Left hindlimb (tissue), 1 donor: ENCODE measurements at regions not wholly inside any gene's neighbourhood (a gene's known extent, or its start where the extent isn't known, plus 50 kb on each side); places are given as distances from the start of the nearest gene placed in this dataset.
A peak's percentile ranks its signal among the peaks of the same experiment; 100 is the strongest.

Source experiments
- DNase-seq: peaks from one replicate; pipeline ENCODE4 v3.0.0-alpha.2; 2018

DNA sequence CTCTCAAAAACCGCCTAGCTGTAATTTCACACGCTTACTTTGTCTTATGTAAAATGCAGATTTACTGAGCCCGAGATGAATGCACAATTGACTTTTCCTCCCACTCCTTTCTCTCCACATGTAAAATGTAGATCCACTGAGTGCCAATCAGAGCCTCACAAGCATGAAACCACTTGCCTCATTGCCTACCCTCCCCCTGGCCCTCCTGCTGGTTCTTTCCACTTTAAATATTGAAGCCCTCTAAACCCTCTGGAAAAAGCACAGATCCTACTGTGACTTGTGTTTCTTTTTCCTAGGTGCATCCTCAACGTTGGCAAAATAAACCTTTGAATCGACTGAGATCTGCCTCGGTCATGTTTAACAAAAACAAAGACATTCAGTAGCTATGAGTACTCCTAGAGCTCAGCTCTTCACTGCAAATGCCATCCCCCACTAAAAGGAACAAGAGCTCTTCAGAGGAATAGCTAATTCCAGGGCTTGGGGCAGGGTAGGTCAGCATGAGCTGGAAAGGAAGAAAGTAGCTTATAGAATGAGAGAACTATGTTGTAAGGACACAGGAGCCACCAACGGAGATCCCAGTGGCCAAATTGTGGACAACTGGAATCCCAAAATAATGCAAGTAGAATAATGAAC lies 365.5 kb upstream of the RUNX1 start:
- no peak for DNase-seq

- DNase-seq, result no peak
Measured at GRCh38 chr21:35414056-35414455, 365.0 kb upstream of the RUNX1 start.

DNA sequence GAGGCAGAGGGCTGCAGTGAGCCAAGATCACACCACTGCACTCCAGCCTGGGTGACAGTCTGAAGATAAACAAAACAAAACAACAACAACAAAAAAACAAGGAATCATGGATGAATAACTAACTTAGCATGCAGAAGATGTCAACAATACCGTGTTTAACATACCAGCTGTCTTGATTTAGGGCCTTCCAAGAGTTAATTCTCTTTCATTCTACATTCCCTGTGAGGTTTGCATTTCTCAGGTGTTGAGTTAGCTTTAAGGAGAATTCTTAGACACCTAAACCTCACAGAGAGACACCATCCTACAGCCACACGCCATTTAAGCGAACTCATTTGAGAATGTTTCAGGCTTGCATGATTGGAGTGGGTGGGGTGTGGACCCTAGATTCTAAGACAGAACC lies 363.1 kb upstream of the RUNX1 start:
- DNase-seq, result no peak

DNA sequence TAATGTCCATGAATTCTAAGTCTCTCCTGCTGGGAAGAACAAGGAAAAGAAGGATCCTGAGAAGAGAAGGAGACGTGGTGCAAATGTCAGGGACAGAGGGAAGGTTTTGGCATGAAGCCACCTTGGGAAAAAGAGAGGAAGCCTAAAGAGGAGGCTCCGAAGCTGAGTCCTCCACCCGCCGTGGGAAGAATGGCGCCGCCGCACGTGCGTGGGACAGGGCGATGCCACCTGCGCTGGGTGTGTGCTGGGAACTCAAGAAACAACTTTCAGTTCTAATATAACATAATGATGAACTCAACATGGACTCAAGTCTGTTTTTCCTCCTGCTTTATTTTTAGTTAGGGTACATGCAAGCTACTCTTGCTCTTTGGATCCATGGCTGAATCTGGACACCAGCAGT lies 362.3 kb upstream of the RUNX1 start:
- no peak for DNase-seq

DNA sequence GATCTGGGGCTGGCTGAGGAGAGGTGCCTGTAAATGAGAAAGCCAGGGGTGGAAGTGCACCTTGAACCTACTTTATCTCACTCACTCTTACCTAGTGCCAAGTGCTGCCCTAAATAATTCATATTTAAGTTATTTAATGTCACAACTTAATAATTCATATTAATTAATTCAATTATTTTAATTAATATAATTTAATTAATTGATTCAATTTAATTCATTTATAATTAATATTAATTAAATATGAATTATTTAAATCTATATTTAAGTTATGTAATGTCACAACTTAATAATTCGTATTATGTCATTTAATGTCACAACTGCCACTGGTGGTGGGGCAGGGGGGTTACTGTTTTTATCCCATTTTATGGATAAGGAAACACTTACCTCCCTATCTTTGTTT lies 361.6 kb upstream of the RUNX1 start:
- DNase-seq, result no peak

GRCh38 chr21:35410123-35410522 lies 361.0 kb upstream of the RUNX1 start:
- DNase-seq, result no peak

DNA sequence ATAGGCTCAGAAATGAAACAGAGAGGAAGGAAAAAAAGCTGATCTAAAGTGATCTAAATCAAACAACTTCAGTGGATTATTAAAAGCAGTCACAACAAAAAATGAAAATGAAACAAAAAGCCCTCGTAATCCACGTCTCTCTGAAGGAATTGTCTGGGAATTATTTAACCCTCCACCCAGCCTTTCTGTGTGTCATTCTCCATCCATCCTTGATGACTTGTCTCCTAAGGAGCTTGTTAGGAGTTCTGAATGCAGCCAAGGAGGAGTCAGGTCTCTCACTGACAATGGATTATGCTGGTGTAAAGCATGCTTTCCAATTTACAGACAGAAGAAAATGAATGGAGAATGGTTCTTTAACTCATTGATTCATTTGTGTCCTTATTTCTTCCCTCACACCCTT lies 359.3 kb upstream of the RUNX1 start:
- DNase-seq, result no peak

DNA sequence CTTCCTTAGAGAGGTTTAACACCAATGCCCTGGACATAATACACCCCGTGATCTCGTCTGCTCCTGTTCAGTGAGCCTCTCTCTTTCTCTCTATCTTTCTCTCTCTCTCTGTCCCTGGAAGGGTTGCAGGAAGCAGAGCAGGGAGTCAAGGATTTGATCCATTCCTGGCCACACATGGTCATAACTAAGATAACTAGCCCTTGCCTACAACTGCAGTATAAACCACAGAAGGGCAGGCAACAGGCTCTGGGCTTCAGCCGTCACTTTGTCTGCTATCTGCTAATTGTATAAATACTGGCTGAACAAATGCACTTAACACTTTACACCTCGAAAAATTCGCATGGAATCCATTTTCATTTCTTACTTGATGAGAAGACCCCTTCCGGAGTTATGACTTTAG lies 357.5 kb upstream of the RUNX1 start:
- no peak for DNase-seq

DNA sequence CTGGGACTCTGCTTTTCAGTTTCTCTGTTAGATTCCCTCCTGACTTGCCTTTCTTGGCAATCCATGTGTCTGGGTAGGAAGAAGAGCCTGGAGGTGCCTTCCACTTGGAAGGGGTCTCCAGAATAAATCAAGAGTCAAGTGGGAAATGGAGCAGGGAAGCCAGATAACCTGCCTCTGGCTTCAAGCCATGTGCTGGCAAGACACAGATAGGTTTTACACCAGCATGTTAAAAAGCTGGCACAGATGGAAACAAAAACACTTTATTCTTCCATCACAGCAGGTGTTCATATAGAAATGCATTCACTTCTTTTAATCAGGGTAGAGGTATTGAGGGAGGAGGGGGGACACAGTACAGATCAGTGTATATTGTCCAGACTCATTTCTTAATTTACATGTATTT lies 356.9 kb upstream of the RUNX1 start:
- no peak for DNase-seq

DNA sequence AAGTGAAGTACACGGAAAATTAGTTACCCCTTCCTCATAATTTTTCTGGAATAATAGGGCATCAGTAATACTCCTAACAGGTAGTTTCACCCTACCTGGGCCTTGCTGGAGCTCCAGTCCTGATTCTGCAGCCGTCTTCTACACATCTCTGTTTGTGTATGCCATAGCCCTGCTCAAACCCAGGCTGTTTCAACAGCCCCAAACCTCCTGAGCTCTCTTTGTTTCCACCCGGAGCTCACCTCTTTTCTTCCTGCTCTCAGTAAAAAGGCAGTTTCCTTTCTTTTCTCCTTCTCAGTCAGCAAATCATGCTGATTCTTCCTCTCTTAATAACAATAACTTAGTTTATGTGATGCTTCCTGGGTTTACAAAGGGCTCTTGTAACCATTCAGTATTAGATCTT lies 355.1 kb upstream of the RUNX1 start:
- DNase-seq, result no peak

GRCh38 chr21:35402061-35402460 lies 353.0 kb upstream of the RUNX1 start:
- DNase-seq, result no peak

DNA sequence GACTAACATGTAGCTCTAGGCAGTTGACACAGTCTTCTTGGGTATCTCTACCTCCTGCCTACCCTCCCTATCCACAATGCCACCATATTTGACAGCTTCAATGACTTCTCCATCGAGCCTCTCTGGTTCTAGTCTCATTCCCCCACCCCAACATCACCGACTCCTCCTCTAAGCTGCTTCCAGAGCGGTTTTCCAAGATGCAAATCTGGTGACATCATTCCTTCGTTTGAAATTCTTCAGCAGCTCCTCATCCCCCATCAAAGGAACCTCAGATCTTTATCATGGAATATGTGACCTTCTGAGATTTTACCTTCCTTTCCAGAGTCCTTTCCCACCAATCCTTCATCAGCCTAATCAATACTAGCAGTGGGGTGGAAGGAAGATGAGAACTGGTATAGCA lies 352.4 kb upstream of the RUNX1 start:
- no peak for DNase-seq

- DNase-seq, result no peak
Measured at GRCh38 chr21:35400233-35400939, 351.3 kb upstream of the RUNX1 start.

- DNase-seq, result no peak
Measured at GRCh38 chr21:35399706-35400105, 350.6 kb upstream of the RUNX1 start.

- no peak for DNase-seq
Measured at GRCh38 chr21:35399002-35399530, 350.0 kb upstream of the RUNX1 start.

DNA sequence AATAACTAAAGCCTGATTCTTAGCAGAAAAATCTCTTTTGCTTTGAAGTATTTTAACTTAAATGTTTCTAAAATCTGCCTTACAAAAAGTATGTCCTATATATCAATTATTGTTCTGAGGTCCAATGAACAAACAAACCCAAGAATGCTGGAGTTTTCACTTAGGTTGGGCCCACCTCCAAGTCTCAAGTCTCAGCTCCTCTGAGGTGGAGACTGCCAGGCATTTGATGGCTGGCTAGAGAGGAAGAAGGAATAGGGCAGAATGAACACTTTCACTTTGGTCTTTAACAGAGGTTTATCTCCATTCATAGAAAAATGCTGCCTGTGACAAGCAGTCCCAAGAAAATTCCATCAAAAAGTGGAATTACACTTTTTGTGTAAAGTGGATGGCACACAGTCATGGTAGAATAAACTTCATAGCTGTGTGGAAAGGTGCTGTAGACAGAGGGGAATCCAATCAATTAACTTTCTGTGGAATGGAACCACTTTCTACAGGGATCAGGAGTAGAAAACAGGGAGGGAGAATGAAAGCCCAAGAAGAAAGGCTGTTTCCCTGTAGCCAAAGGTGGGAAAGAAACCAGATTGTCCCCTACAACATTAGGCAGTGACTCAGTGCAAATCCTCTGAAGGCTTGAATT lies 349.4 kb upstream of the RUNX1 start:
- no peak for DNase-seq

DNA sequence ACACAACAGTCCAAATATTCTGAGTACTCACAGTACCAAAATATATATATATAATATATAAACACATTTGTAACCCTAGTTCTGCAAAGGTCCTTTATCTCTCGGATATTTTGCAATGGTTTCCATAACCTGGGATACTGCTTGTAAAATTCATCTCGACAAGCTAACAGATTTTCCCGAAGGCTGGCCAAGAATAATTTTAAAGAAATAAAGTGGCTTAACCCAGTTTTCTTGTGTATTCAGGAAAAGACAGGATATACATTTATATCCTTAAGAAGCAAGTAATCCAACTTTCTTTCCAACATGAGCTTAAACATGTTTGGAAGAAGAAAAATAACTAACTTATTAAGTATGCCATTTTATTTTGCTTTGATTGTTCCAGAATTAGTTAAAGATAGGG lies 348.7 kb upstream of the RUNX1 start:
- no peak for DNase-seq

DNA sequence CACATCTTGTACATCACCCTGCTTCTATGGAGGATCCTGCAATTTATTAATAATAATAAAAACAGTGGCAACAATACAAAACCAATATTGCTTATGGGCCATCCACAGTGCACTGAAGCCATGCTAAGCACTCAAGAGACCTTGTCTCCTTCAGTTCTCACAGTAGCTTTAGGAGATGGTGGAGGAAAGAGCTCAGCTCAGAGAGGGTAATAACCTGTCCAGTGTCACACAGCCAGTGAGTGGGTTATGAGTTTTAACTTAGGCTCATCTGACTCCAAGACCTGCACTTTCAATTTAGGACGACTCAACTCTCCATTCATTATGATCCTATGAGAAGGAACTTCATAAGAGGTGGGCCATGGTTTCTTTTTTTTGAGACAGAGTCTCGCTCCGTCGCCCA lies 347.6 kb upstream of the RUNX1 start:
- no peak for DNase-seq

GRCh38 chr21:35395728-35396127 lies 346.6 kb upstream of the RUNX1 start:
- DNase-seq, result no peak

DNA sequence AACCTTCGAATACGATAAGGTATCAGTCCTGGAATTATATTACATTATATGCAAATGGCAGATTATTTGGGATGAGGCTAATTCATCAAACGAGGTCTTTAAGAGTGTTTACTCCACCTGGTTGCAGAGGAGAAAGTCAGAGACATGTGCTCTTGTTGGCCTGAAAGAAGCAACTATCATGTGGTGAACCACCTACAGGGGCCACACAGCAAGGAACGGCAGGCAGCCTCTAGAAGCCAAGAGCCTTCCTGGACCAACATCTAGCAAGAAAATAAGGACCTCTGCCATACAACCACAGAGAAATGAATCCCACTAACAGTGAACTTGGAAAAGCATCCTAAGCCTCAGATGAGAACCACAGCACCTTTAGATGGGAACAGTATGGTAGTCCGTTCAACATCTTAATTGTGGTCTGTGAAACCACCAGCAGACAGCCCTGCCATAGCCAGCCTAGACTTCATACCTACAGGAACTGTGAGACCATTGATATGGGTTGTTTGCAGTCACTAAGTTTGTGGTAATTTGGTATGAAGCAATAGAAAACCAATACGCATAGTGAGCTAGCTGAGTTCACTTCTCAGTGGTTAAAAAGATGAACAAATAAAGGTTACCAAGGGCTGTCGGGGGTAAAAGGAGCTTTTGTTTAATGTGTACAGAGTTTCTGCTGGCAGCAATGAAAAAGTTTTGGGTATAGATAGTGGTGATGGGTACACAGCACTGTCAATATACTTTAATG lies 345.7 kb upstream of the RUNX1 start:
- DNase-seq, result no peak

- DNase-seq, result no peak
Measured at GRCh38 chr21:35394049-35394448, 344.9 kb upstream of the RUNX1 start.

GRCh38 chr21:35390013-35390776 lies 341.1 kb upstream of the RUNX1 start:
- peak; percentile 48 for DNase-seq
